ENCODE measurements at regions not wholly inside any gene's neighbourhood (a gene's known extent, or its start where the extent isn't known, plus 50 kb on each side); places are given as distances from the start of the nearest gene placed in this dataset.

GRCh38 chrX:13934731-13935130, 95.0 kb downstream of the GEMIN8 start:
- no peak overlapping the region for H3K4me3 ChIP-seq (replicated peaks in 1 of 3; ENCODE audit: insufficient read depth in 1 of 3, low read depth in 2 of 3, low read length in 3 of 3)
- no peak for DNase-seq (ENCODE audit: low spot score)
- ChIA-PET POLR2A (no interaction called here), CTCF (ENCODE audit: low intra/inter-chr PET ratio, low total read pairs) (no interaction called here)
- no peak for ATAC-seq
- H3K4me1 ChIP-seq (ENCODE audit: insufficient read depth, low read length): no peaks in the 10 kb centered on the region
- peaks cover 1 to 16% of the 10 kb centered on the region in 2 experiments; a peak in 3 of 5 replicates for H3K27me3 ChIP-seq (ENCODE audit: control insufficient read depth in 1 of 2, insufficient read depth in 2 of 2, low read length in 2 of 2)
- H4K20me1 ChIP-seq (ENCODE audit: insufficient read depth, low read length): no peaks in the 10 kb centered on the region
- no peak overlapping the region for H3K4me2 ChIP-seq (ENCODE audit: low read depth, low read length)
- TF ChIP-seq TFDP1 (CRISPR knock-in tag; IDR thresholded peaks at IDR 0.05; ENCODE audit: borderline replicate concordance) (no peak), SYNCRIP (IDR thresholded peaks at IDR 0.05; ENCODE audit: insufficient read depth, low read depth, low read length) (no peak), MXD3 (CRISPR knock-in tag; IDR thresholded peaks at IDR 0.05) (no peak), ATF4 (CRISPR knock-in tag; IDR thresholded peaks at IDR 0.05) (no peak), HDAC1 (CRISPR knock-in tag; IDR thresholded peaks at IDR 0.05) (no peak), ZZZ3 (CRISPR knock-in tag; IDR thresholded peaks at IDR 0.05; ENCODE audit: borderline replicate concordance) (no peak), GTF2F1 (IDR thresholded peaks at IDR 0.05; ENCODE audit: low read length) (no peak)
- no TSS peak for BruUV-seq (replicated peaks)
- in situ Hi-C loops (cut with HindIII; ENCODE audit: extremely low pct_ligation_motif_present, low pct_unique_long_range_greater_than_20kb): no loop called here
- H3K27ac ChIP-seq (ENCODE audit: extremely low read length, insufficient read depth, low read length): no peak overlapping the region
- H3K36me3 ChIP-seq (replicated peaks in 1 of 2; ENCODE audit: control insufficient read depth in 1 of 2, insufficient read depth in 2 of 2, low read length in 2 of 2): no peaks in the 10 kb centered on the region
- H3K79me2 ChIP-seq (ENCODE audit: insufficient read depth, low read length): no peaks in the 10 kb centered on the region
- no peaks in the 10 kb centered on the region for H3K9me3 ChIP-seq (ENCODE audit: low read length)
- intact Hi-C loops (cut with micrococcal nuclease; ENCODE audit: unreplicated experiment): no loop called here
- no peak for FAIRE-seq
- no peak overlapping the region for H2AFZ ChIP-seq (ENCODE audit: low read length)
- no peak overlapping the region for H3K9ac ChIP-seq (ENCODE audit: insufficient read depth, low read depth, low read length)
- 0% methylated on average over 2 of the region's 2 CpGs for WGBS (ENCODE audit: low lambda C conversion rate)

All from HepG2 (cell line).